ENCODE measurements at regions not wholly inside any gene's neighbourhood (a gene's known extent, or its start where the extent isn't known, plus 50 kb on each side); places are given as distances from the start of the nearest gene placed in this dataset.

DNA sequence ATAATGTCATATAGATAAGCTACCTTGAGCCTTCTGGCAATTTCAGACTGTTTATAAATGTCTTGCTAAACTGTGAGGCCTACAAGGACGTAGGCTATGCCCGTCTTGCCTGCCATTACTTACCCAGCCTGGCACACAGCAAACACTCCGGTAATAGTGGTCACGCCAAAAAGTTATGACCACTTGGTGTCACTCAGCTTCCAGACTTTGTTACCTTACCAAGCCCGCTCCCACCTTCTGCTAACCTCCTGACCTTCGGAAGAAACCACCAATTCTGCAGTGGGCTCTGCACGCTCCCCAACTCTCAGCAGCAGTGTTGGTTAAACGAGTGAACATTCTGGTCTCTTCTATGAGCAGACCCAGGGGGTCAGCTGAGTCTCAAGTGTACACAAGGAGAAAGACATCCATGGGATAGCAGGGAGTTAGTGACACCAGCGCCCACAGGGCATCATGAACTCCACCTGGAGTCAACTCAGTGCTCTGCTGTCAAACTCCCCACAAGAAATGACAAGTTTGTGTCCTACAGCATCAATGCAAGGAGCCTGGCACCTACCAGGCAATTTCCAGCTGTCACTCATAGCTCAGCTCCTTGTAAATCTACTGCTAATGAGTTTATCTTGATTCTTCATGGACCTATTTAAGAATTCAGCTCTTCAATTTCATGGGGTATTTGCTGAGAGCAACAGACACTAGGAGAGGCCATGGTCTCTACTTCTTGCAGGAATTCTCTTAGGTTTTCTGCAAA, 119.9 kb downstream of the TTLL2 start:
- no peak for DNase-seq

DNA sequence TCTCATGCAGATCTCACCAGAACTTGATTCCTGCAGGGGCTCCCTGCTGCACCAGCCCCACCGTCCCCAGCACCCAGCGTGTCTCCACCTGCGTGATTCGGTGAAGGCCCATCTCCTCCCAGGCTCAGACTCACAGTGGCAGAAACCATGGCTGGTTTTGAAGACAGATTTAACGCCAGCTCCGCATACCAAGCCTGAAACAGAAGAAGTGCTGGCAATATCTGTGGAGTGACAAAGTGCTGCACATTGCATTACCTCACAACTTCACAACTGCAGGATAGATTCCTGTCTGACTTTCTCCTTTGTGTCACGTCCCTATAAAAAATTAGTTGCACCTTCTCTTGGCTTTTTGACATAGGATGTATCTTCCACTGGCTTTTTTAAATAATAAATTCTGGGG, 120.7 kb downstream of the TTLL2 start:
- DNase-seq = no peak

DNA sequence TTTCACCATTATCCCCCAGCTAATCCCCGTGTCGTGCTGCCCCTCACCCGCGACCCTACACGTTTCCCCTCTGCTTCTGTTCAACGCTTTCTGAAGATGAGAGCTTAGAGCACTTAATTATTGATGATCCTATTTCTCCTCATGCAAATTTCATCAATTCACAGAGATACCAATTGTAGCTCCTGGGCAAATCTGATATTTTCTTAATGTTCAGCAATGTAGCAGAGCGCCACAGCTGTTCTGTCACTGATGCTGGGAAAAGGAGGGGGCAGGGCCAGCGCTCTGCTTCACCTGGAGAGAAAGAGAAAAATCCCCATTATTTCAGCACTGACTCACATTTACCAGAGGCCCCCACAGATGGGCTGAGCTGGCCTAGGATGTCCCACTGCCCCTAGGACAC, 121.2 kb downstream of the TTLL2 start:
- no peak for DNase-seq

DNA sequence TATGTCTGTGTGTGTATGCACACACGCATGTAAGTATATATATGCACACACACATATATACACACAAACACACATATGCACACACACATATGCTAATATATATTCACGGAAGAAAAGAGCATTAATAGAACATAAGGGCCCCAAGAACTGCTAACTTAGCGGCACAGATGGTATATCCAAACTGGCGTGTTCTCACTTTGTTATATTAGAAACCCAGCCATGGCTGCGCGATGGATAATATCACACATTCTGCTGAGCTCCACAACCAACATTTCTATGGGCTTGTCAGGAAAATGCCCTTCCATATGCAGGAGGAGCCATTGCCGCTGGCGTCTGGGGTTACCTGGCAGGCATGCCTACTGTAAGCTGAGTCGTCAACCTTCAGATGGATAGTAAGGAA, 122.1 kb downstream of the TTLL2 start:
- no peak for DNase-seq

DNA sequence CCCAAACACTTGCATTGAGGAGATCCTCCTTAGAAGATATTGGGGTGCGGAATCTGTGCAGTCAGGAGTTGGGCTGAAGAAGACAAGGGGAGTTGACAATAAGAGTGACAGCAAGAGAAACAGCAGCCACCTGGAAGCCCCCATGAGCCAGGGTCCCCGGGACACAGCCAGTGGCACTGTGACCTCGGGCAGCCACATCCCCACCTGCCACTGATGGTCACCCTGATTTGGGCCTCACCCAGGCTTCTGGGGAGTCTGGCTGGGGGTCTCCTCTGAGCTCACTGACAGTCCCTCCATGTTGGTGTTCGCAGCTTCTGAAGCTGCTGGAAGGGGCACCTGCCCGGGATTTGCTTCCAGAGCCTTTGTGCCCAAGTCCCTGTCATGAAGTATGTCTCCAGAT, 123.5 kb downstream of the TTLL2 start:
- no peak for DNase-seq

DNA sequence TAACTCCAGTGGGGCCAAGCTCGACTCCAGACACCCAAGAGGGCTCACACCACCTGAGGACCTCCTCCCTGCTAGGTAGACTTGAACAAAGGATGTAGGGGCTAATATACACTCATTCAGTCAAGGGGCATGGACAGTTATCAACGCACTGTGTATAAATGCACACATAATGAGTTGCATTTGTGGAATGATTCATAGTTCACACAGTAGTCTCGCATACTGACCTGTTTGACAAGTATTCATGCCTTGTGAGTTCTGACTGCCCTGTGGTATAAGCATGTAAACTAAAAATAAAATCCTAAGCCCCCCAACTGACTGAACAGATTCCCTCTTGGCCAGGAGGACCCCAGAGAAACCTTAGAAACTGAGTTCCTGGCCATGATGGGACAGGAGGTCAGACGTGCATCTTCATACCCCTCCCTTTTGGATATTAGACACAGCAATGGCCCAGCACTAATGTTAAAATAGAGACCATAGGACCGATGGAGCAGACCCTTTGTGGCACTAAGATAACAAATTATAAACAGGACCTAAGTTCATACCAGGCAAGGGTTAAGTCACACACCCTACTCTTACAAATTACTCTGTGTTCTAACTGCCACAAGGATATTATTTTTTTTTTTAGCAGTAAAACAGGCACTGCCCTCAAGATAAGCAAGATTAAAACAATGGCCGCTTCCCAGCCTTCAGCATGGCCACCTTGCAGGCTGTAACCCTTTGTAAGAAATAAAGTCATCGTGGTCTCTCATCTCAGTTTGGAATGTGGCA, 124.4 kb downstream of the TTLL2 start:
- no peak for DNase-seq

DNA sequence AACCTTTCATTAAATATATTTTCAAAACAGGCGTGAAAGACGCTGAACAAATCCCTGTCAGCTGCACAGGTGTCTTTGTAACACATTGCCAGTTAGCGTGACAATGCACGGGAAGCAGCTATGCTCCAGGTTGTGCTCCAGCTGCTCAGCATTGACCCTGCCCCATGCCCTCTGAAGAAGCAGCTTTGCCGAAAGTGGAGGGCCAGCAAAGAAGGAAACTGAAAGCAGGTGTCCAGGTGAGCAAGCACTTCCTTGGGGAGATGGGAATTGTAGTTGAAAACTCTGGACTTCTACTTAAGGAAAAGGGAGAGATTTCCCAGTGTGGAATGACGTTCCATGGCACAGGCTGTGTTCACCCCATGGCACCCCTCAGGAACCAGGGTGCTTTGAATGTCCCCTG, 125.7 kb downstream of the TTLL2 start:
- DNase-seq = peak; percentile 7

DNA sequence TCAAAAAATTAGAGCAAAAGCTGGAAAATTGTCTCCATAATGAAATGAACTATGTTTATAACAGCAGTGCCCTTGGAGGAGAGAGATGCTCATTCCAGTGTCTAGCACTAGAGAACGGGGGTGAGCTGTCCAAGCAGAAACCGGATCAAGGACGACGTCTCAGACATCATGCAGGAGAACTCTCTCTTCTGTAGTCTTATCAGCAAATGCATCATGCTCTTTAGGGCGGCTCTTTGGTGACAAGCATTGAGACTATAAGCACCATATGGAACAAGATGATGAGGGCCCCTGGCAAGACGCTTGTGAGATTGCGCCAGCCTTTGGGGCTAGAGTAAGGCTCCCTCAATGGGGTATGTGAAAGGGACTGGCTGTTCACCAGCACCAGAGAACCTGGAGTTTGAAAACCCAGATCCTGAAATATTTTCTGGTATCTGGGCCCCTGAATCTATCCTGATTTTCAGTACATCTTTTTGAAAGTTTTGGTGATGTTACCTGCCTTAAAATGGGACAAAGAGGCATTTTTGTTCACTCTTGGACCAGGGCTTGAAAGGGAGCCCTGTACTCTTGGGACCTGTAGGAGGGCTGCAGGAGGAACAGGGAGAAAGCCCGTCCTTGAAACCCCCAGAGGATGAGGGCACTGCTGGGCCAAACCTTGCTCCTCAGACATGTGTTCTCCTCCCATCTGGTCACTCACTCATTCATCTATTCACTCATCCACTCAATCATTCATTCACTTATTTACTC, 127.6 kb downstream of the TTLL2 start:
- no peak for DNase-seq

DNA sequence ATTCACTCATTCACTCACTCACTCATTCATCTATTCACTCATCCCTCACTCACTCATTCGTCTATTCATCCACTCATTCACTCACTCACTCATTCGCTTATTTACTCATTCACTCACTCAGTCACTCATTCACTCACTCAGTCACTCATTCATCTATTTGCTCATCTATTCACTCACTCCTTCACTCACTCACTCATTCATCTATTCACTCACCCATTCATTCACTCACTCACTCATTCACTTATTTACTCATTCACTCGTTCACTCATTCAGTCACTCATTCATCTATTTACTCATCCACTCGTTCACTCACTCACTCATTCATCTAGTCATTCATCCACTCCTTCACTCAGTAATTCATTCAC, 128.2 kb downstream of the TTLL2 start:
- no peak for DNase-seq

DNA sequence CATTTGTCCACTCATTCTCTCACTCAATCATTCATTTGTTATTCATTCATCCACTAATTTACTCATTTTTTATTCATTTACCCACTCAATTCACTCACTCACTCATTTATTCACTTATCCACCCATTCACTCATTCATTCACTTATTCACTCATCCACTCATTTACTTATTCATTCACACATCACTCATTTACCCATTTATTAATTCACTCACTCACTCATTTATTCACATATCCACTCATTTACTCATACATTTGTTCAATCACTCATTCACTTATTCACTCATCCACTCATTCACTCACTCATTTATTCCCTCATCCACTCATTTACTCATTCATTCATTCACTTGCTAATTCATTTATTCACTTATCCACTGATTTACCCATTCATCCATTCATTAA, 129.1 kb downstream of the TTLL2 start:
- no peak for DNase-seq

DNA sequence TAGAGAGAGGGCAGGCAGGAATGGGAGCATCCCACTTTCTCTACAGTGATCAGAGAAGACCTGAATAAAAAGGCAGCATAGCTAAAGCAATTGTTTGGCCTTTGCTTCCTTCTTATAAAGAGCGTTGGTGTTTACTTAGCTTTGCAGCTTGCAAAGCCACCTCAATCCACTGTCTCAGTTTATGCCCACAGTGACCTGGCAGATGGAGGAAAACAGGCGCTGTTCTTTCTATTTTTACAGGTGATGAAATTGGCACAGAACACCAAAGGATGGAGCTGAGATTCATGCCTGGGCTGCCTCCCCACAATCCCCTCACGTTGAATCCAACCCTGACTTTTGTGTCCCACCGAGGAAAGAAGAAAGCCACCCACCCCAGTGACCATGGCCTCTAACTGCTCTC, 130.5 kb downstream of the TTLL2 start:
- DNase-seq = no peak

DNA sequence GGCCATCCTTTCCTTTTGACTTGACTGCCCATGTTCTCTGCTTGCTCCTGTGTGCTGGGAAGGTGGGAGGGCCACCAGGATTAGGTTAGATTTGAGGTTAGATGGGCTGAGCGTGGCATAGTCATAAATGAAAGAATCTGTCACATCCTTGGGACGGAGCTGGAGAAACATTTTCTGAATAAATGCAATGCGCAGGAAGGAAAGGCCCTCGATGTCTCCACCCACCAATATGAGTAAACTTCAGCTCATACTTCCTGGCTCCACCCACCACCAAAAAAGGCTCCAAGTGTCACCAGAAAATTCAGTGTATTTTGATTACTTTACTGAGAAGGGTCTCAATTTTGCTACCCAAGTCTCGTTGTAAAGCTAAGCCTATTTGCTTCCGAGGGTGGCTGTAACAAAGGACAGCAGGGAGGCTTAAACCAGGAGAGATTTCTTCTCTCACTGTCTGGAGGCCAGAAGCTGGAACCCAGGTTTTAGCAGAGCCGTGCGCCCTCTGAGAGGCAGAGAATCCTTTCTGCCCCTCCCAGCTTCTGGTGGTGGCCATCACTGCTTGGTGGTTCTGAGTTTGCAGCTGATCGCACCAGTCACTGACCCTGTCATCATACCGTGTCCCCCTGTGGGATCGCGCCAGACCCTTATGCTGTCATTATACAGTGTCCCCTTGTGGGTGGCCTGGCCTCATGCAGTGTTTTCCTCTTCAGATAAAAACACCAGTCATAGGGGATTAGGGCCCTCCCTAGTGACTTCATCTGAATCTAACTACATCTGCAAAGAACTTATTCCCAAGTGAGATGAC, 137.8 kb downstream of the TTLL2 start:
- DNase-seq = no peak

DNA sequence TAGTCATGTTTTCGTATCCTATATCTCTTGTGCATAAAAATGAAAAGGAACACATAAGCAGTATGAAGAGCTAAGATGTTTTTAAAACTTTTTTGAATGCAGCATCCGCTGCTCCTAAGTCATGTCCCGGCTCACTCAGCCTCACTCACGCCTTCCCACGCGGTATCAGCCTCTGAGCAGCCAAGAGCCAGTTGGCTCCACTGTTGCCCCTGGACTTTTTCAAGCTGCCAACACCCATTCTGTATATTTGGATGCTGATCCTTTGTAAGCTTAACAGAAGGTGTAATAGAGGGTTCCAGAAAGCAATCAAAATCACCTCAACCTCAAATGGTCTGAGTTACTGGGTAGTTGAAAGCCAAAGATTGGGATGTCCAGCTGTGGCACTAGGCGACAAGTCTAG, 139.3 kb downstream of the TTLL2 start:
- no peak for DNase-seq

DNA sequence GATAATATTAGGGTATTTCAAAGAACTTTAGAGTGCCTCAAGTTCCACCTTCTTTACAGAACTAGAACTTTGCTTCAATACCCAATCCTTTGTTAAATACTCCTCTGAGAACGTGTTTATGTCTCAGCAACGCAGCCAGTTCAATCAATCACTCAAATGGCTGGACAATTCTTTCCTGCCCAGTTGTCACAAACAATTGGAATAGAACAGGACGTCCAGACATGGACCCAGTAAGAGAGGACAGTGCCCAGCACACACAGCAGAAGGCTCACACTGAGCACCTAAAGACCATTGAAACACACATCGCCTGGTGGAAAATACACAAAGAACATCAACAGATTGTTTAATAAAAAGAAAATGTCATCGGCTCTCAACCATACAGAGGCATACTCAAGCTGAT, 140.6 kb downstream of the TTLL2 start:
- no peak for DNase-seq

DNA sequence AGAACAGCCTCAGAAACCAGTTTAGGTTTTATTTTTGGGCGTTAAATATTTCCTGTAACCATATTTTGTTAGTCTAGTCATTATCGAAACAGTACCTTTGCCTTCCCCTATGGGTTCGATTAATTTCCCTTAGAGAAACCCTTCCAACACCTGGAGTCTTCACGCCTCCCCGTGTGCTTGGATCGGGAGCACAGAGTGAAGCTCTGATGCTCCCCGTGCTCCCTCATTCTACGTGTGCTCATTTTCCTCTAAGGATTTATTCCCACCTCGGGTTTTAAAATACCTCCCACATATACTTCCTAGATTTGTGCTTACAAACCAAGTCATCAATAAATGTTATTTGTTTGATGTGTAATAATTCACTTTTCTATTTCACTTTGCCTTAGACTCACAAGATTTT, 142.4 kb downstream of the TTLL2 start:
- no peak for DNase-seq

DNA sequence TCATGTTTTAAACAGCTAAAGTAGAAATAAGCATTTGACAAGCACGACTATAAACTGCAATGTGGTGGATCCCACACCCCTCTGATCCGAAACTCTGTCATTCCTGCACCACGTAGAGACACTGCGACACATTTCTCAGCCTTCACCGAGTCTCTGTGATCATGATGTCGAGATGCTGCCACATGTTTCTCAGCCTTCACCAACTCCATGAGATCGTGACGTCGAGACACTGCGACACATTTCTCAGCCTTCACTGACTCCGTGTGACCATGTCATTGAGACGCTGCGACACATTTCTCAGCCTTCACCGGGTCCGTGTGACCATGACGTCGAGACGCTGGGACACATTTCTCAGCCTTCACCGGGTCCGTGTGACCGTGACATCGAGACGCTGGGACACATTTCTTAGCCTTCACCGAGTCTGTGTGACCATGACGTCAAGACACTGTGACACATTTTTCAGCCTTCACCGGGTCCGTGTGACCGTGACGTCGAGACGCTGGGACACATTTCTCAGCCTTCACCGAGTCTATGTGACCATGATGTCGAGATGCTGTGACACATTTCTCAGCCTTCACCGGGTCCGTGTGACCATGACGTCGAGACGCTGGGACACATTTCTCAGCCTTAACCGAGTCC, 143.0 kb downstream of the TTLL2 start:
- no peak for DNase-seq

DNA sequence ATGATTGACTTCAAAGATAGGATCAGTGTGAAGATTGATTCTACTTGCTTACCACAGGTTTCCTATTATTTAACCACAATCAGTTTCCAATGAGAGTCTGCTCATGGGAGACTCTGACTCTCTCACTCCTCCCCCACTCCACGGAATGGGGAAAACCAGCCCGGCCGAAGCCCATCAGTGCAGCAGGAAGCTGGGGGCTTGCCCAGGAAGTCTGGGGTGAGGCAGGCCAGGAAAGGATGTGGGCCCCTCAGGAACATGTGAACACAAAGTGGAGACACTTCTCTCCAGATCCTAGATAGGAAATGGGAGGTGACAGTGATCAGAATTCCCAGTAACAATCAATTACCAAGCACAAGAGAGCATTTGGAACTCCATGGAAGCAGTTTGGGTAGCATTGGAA, 144.2 kb downstream of the TTLL2 start:
- no peak for DNase-seq

DNA sequence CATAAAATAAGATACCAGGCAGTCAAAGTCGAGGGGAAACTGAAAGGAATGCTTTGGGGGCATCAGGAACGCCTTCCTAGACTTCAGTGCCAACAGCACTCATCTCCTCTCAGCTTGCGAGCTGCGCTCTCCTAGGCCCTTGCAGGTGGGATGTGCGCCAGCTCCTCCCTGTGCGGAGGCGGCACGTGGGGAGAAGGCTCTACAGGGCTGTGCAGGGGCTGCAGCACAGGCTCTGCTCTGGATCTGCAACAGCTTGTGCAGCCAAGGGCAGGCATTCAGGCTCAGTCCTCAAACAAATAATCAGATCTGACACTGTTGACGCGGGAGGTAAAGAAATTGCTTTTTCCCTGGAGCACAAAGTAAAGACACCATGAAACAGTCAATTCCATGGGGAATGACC, 144.8 kb downstream of the TTLL2 start:
- no peak for DNase-seq

DNA sequence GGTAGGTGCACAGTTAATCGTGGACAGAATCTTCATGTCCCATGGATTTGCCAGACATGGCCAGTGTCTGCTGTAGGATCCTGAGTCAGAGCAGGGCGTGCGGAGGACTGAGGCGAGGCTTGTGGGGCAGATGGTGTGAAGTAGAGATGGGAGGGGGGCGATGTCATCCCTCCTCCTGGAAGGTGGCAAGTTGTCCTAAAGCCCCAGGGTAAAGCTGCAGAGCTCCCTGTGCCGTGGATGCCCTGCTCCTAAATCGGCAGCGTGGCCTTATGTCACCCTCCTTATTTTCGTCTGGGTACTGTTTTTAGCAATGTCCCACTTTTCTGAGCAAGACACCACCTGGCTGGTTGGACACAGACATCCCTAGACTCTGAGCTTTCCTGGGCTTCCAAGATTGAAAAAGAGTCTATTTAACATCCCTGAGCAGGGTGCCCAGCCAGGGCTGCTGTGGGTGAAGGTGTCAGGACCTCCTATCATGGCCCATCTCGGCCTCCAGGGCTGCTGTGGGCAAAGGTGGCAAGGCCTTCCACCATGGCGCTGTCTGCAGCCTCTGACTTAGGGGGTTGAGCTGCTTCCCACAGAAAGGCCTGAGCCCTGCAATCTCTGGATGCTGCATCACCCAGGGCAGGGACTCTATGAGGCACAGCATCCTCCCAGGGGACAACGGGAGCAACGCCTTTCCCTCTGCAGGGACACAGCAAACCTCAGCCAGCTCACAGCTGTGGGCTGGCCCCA, 145.4 kb downstream of the TTLL2 start:
- DNase-seq = no peak

DNA sequence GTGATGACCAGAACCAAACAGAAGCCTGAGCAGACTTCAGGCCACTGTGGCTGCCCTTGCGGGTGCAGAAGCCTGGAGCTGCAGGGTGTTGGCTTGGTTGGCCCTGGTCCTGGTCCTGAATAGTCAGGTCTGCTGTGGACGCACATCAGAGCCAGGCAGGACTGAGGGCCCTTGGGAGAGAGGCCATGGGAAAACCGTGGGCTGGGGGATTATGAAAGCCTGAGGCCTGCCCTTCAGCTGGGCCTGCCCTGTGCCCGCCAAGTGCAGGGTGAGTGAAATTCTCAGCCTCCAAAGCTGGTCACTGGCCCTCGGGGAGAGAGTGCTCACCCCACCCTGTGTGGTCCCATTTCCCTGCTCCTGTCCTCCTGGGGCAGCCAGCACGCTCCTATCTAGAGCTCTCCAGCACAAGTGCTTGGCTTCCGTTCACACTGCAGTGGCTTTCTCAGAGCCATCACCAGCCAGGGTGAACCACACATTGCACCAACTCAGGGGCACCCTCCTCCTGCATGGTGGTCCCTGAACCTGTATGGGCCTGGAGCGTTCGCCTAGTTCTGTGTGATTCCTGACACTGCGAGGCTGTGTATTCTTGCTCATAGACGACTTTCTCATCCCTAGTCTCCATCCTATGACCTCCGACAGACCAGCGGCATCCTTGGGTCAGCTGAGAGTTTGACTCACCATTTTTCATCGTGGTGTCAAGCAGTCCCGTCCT, 146.1 kb downstream of the TTLL2 start:
- DNase-seq = no peak

DNA sequence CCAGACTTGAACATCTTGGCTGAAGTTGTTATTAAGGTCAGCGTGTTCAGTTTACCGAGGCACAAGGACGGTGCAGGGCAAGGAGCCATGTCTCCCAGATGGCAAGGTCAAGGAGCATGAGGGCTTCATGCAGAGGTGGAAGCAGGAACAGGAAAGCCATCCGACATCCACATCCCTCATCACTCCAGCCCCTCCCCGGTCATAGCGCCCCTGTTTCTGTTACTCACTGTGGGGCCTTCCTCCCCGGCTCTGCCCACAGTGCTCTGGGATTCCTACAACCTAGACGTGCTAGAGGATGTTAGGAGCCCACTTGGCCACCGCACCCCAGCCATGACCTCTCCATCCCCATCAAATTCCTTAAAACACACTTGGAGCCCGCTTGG, 146.7 kb downstream of the TTLL2 start:
- DNase-seq = no peak
